ENCODE measurements at regions not wholly inside any gene's neighbourhood (a gene's known extent, or its start where the extent isn't known, plus 50 kb on each side); places are given as distances from the start of the nearest gene placed in this dataset.

GRCh38 chr7:13078105-13078504 lies 390.7 kb downstream of the ARL4A start:
- H3K4me3 ChIP-seq (replicated peaks; ENCODE audit: low read depth, low read length) = no peak overlapping the region
- no peak for DNase-seq (ENCODE audit: low read depth)
- TF ChIP-seq CTCF (IDR thresholded peaks at IDR 0.05; ENCODE audit: low read length, missing control alignments) = no peak

GRCh38 chr7:13090959-13091358 lies 403.5 kb downstream of the ARL4A start:
- no peak for DNase-seq (ENCODE audit: low read depth)
- H3K4me3 ChIP-seq (replicated peaks; ENCODE audit: low read depth, low read length) = no peak overlapping the region
- TF ChIP-seq CTCF (IDR thresholded peaks at IDR 0.05; ENCODE audit: low read length, missing control alignments) = no peak

DNA sequence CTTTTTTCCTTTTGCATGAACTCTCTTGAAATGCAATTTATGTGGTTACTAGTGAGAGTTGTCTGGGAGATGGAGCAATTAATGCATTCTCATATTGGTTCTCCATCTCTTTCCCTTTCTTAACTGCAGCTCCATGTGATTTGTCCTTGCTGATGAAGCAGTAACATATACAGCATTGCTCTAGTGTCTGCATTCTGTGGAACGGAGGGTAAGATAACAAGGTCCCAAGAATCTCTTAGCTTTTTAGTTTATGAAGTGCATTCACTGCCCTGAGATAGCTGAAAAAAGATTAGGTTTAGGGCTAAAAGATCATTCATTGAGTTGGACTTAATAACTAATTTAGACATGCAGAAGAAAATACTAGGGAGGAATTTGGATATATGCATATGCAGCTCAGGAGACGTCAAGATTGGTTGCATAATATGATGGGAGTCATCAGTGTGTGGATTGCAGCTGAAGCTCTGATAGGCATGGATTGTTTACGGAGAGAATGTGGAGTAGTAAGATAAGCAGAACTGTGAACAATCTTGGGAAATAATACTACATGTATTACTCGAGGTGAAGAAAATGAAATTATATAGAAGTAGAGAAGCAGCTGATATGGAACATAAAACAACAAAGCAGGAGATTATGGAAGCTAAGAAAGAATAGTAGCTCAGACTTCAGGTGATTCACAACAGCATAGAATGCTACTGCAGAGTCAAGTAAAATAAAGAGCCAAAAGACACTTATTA lies 404.7 kb downstream of the ARL4A start:
- TF ChIP-seq CTCF (IDR thresholded peaks at IDR 0.05; ENCODE audit: low read length, missing control alignments) = no peak
- H3K4me3 ChIP-seq (replicated peaks; ENCODE audit: low read depth, low read length) = no peak overlapping the region
- peak; percentile 80 for DNase-seq (ENCODE audit: low read depth)

DNA sequence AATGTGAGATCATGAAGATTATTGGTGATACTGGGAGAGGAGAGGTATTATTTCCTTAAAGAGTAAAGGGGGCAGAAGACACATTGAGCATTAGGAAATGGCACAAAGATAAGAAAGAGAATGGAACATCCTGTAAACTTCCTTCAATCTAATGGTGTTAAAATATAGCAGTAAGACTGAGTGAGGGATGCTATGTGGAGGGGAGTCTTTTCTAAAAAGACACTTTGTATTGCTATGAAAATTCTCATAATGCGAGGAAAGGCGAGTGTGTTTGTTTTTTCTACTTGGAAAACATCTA lies 405.2 kb downstream of the ARL4A start:
- TF ChIP-seq CTCF (IDR thresholded peaks at IDR 0.05; ENCODE audit: low read length, missing control alignments) = no peak
- DNase-seq (ENCODE audit: low read depth) = no peak
- no peak overlapping the region for H3K4me3 ChIP-seq (replicated peaks; ENCODE audit: low read depth, low read length)

DNA sequence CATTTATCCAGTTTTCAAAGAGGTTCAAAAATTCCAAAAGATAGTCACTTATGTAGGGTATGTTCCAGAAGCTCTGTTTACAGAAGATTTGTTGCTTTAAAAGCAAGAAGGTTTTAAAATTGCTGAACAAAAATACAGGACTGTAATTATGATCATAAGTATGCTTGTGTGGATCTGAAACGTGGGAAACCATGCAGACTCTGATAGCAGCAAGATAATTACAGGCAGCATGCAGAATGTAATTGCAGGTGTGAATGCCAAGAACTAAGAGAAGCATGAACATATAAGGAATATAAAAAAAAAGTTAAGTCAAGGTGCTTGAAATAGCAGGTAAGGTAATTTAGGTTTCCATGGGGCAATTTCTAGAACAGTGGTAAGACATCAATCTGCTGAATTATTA lies 405.7 kb downstream of the ARL4A start:
- H3K4me3 ChIP-seq (replicated peaks; ENCODE audit: low read depth, low read length) = no peak overlapping the region
- no peak for TF ChIP-seq CTCF (IDR thresholded peaks at IDR 0.05; ENCODE audit: low read length, missing control alignments)
- DNase-seq (ENCODE audit: low read depth) = no peak

DNA sequence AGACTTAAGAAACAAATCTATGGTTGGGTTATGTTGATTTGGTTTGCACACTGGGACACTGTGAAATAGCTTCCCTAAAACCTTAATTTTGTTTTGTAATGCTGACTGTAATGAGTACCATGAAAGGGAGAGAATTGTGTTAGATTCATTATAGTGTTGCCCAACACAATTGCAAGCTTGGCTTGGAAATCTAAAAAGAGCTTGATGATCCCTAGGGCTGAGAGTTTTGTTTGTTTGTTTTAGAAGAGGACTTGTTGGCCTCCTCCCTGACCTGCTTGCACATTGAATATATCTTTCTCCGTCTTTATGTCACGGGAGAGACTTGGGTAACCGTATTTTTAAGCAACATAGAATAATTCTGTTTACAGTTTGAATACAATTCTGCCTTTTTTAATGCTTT lies 410.1 kb downstream of the ARL4A start:
- no peak for DNase-seq (ENCODE audit: low read depth)
- TF ChIP-seq CTCF (IDR thresholded peaks at IDR 0.05; ENCODE audit: low read length, missing control alignments) = no peak
- H3K4me3 ChIP-seq (replicated peaks; ENCODE audit: low read depth, low read length) = no peak overlapping the region

- no peak overlapping the region for H3K4me3 ChIP-seq (replicated peaks; ENCODE audit: low read depth, low read length)
- TF ChIP-seq CTCF (IDR thresholded peaks at IDR 0.05; ENCODE audit: low read length, missing control alignments) = no peak
- no peak for DNase-seq (ENCODE audit: low read depth)
Measured at GRCh38 chr7:13098161-13098560, 410.7 kb downstream of the ARL4A start.
